ENCODE measurements at regions not wholly inside any gene's neighbourhood (a gene's known extent, or its start where the extent isn't known, plus 50 kb on each side); places are given as distances from the start of the nearest gene placed in this dataset.

GRCh38 chr3:117286488-117286887 lies 576.9 kb downstream of the TUSC7 start:
- TF ChIP-seq CTCF (IDR thresholded peaks at IDR 0.05) (no peak), POLR2A (IDR thresholded peaks at IDR 0.05) (no peak)
